KMS-11 (cell line): ENCODE measurements at regions not wholly inside any gene's neighbourhood (a gene's known extent, or its start where the extent isn't known, plus 50 kb on each side); places are given as distances from the start of the nearest gene placed in this dataset.

ENCODE experiments used
- H2AFZ ChIP-seq: fragments of 200-600 bp; sonication (generic); 2 replicates; pipeline ENCODE4 v1.6.1; 2016; ENCODE audit warnings: antibody characterized with exemption, mixed run types, low read depth
- H3K27ac ChIP-seq: fragments of 200-600 bp; sonication (generic); 2 replicates; pipeline ENCODE4 v1.6.1; 2016; ENCODE audit warnings: mild to moderate bottlenecking, mixed run types
- H3K27me3 ChIP-seq: fragments of 200-600 bp; sonication (generic); 2 replicates; pipeline ENCODE4 v1.6.1; 2017; ENCODE audit warnings: mild to moderate bottlenecking, low read depth, mixed run types, moderate library complexity; ENCODE audit not compliant: insufficient read depth
- H3K36me3 ChIP-seq: fragments of 200-600 bp; sonication (generic); 2 replicates; pipeline ENCODE4 v1.6.1; 2017; ENCODE audit warnings: mild to moderate bottlenecking, mixed run types; ENCODE audit not compliant: insufficient read depth
- H3K4me1 ChIP-seq: fragments of 200-600 bp; sonication (generic); 2 replicates; pipeline ENCODE4 v1.6.1; 2016; ENCODE audit warnings: mild to moderate bottlenecking, low read depth, mixed run types; ENCODE audit not compliant: poor library complexity, severe bottlenecking
- H3K4me2 ChIP-seq: fragments of 200-600 bp; sonication (generic); 2 replicates; pipeline ENCODE4 v1.7.0; 2016; ENCODE audit warnings: mild to moderate bottlenecking, mixed run types
- H3K4me3 ChIP-seq: fragments of 200-600 bp; sonication (generic); IDR thresholded peaks from 2 replicates; pipeline ENCODE4 v1.6.1; 2017; ENCODE audit warnings: low read depth, low read length, mixed read lengths; ENCODE audit not compliant: insufficient read depth
- H3K79me2 ChIP-seq: fragments of 200-600 bp; sonication (generic); 2 replicates; pipeline ENCODE4 v1.6.1; 2016; ENCODE audit warnings: low read depth, mixed run types; ENCODE audit not compliant: insufficient read depth
- H3K9ac ChIP-seq: fragments of 200-600 bp; sonication (generic); 2 replicates; pipeline ENCODE4 v1.6.1; 2016; ENCODE audit warnings: mild to moderate bottlenecking, mixed run types
- H4K20me1 ChIP-seq: fragments of 200-600 bp; sonication (generic); 2 replicates; pipeline ENCODE4 v1.6.1; 2016; ENCODE audit warnings: mild to moderate bottlenecking, mixed run types; ENCODE audit not compliant: insufficient read depth
- TF ChIP-seq, protein P1 (sequence below): fragments of 200-600 bp; sonication (generic); conservative IDR thresholded peaks from 2 replicates; pipeline ENCODE4 v1.6.1; 2017; ENCODE audit warnings: low read depth, mild to moderate bottlenecking, antibody characterized with exemption, low read length, moderate library complexity, mixed read lengths

DNA sequence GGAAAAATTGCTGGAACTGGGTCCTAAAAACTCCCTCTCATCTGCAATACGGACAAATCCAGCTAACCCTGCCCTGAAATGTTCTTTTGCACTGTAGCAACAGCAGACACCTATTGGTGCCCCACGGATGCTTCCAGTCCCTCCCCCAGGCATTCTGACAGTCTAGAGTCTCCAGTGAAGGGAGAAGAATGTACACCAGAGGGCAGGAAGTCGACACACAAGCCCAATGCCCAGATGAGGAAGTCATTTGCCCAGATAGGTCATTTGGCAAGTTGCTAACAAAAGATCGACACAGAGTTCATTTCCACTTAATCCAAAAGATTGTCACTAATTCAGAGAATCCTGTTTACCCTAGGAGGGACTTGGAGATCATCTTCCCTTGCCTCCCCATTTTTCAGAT, 293.0 kb upstream of the PRDM1 start:
- no peak overlapping the region for H3K27ac ChIP-seq
- H3K27me3 ChIP-seq: no peaks in the 10 kb centered on the region
- no peak overlapping the region for H2AFZ ChIP-seq
- H3K36me3 ChIP-seq: no peaks in the 10 kb centered on the region
- no peaks in the 10 kb centered on the region for H3K79me2 ChIP-seq
- H3K4me1 ChIP-seq: peaks cover 61% of the 10 kb centered on the region
- TF ChIP-seq, protein P1, sequence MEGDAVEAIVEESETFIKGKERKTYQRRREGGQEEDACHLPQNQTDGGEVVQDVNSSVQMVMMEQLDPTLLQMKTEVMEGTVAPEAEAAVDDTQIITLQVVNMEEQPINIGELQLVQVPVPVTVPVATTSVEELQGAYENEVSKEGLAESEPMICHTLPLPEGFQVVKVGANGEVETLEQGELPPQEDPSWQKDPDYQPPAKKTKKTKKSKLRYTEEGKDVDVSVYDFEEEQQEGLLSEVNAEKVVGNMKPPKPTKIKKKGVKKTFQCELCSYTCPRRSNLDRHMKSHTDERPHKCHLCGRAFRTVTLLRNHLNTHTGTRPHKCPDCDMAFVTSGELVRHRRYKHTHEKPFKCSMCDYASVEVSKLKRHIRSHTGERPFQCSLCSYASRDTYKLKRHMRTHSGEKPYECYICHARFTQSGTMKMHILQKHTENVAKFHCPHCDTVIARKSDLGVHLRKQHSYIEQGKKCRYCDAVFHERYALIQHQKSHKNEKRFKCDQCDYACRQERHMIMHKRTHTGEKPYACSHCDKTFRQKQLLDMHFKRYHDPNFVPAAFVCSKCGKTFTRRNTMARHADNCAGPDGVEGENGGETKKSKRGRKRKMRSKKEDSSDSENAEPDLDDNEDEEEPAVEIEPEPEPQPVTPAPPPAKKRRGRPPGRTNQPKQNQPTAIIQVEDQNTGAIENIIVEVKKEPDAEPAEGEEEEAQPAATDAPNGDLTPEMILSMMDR: no peak
- no peak overlapping the region for H3K4me2 ChIP-seq
- H3K9ac ChIP-seq: no peak overlapping the region
- no peaks in the 10 kb centered on the region for H4K20me1 ChIP-seq
- H3K4me3 ChIP-seq: no peak overlapping the region

DNA sequence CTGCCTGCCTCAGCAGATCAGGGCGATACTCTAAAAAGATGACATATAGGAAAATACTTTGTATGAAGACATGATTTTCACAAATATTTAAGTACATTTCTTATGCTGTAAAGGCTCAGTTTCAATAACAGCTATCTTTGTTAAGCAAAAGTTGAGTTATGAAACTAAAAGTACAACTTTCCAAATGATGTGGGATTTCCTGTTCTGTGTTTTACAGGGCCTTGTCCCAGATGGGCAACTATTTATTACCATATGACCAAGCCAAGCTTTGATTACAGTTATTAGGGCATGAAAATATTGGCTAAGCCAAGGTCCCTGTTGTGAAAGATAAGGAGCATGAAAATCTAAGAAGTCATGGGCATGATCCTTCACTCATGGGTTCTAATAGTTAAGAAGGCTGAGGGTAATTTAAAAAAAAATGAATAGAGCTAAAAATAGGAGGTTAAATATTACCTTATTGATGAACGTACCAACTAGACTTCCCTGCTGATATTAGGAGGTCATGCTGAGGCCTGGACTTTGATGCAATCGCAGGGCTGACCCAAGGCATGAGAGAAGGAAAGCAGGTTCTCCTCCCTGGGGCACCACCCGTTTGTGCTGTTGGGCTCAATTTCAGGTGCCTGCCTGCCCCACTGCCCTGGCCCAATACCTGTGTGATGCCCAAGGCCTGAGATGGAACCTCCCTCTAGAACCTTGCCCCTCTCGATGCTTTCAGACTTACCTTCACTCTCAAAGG, 294.4 kb upstream of the PRDM1 start:
- peaks cover 75% of the 10 kb centered on the region for H3K4me1 ChIP-seq
- H4K20me1 ChIP-seq: no peaks in the 10 kb centered on the region
- H3K9ac ChIP-seq: no peak overlapping the region
- H3K4me2 ChIP-seq: peak overlapping the region; percentile 43
- no peaks in the 10 kb centered on the region for H3K79me2 ChIP-seq
- H3K27ac ChIP-seq: peak overlapping the region; percentile 45; the same call in 1 of the 2 replicates
- TF ChIP-seq, protein P1: no peak
- no peaks in the 10 kb centered on the region for H3K36me3 ChIP-seq
- H2AFZ ChIP-seq: no peak overlapping the region
- H3K4me3 ChIP-seq: no peak overlapping the region
- H3K27me3 ChIP-seq: no peaks in the 10 kb centered on the region

DNA sequence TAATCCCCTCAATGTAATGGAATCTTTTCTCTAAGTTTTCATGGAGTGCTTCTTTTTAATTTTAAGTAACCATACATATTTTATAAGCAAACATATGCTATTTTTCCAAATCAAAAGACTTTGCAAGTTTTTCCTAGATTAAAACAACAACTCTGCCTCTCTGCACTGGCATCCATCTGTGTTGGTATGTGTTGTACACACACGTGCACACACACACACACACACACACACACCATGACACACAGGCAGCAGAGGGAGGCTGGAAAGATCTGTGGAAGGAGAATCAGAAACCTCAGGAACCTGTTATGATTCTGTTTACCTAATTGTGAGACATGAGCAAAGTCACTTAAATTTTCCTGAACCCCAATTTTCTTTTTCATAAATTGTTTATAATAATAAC, 295.0 kb upstream of the PRDM1 start:
- Histone ChIP-seq H3K27me3 (no peaks in the 10 kb centered on the region), H3K9ac (no peak overlapping the region), H4K20me1 (no peaks in the 10 kb centered on the region), H3K27ac (peak overlapping the region; percentile 45), H3K4me2 (peak overlapping the region; percentile 43), H3K79me2 (no peaks in the 10 kb centered on the region), H2AFZ (no peak overlapping the region), H3K4me1 (peaks cover 81% of the 10 kb centered on the region), H3K36me3 (no peaks in the 10 kb centered on the region), H3K4me3 (no peak overlapping the region)
- TF ChIP-seq, protein P1: no peak

DNA sequence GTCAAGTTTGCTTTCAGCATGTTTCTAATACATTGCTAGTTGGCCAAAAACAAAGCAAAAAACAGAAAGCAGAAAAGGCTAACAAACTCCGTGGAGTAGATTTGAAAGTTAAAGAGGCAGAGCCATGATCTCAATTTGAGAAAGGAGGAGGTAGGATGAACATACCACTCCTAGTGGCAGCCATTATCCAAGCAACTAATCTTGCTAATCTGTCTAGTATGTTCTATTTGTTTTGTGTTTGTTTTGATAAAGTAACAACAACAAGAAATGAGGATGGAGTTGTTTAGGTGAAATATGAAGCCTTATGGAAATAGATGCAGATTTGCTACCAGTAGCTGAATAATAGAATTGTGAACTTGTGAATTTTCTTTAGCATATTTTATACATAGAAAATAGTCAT, 295.5 kb upstream of the PRDM1 start:
- no peaks in the 10 kb centered on the region for H3K36me3 ChIP-seq
- H3K79me2 ChIP-seq: no peaks in the 10 kb centered on the region
- H3K27me3 ChIP-seq: no peaks in the 10 kb centered on the region
- H3K4me2 ChIP-seq: peak overlapping the region; percentile 43
- H3K4me3 ChIP-seq: no peak overlapping the region
- no peak overlapping the region for H3K9ac ChIP-seq
- TF ChIP-seq, protein P1: no peak
- peak overlapping the region; percentile 45; the same call in 1 of the 2 replicates for H3K27ac ChIP-seq
- no peaks in the 10 kb centered on the region for H4K20me1 ChIP-seq
- H2AFZ ChIP-seq: no peak overlapping the region
- H3K4me1 ChIP-seq: peaks cover 86% of the 10 kb centered on the region
